ENCODE measurements at regions not wholly inside any gene's neighbourhood (a gene's known extent, or its start where the extent isn't known, plus 50 kb on each side); places are given as distances from the start of the nearest gene placed in this dataset.

- DNase-seq (no peak), ATAC-seq (ENCODE audit: low read depth) (no peak)
- CTCF ChIA-PET = no interaction called here
- no peak overlapping the region for H2AFZ ChIP-seq (ENCODE audit: insufficient read depth, low read depth, low read length, poor library complexity, severe bottlenecking)
- H4K20me1 ChIP-seq (ENCODE audit: control insufficient read depth, insufficient read depth, low read length, poor library complexity, severe bottlenecking) = no peaks in the 10 kb centered on the region
- Mint-ChIP-seq H3K27me3 (no peaks in the 10 kb centered on the region), H3K4me1 (no peaks in the 10 kb centered on the region), H3K4me3 (no peak overlapping the region), H3K9me3 (ENCODE audit: insufficient read depth) (peaks cover 2% of the 10 kb centered on the region), H3K27ac (no peak overlapping the region)
- peaks cover 0 to 16% (median 0%) of the 10 kb centered on the region in 3 donors for H3K9me3 ChIP-seq (ENCODE audit: control extremely low read depth in 1 of 3, control insufficient read depth in 2 of 3, insufficient read depth in 1 of 3, low read length in 2 of 3)
- H3K36me3 ChIP-seq (replicated peaks in 1 of 2; ENCODE audit: control extremely low read depth in 1 of 2, control insufficient read depth in 1 of 2, extremely low read depth in 1 of 2, insufficient read depth in 2 of 2, low read length in 1 of 2) = no peaks in the 10 kb centered on the region
- intact Hi-C loops (cut with micrococcal nuclease) = no loop called here
- POLR2A ChIA-PET = no interaction called here
- no peak overlapping the region for H3K4me3 ChIP-seq (ENCODE audit: control extremely low read depth in 1 of 5, extremely low read depth in 1 of 5, insufficient read depth in 1 of 5, low read depth in 2 of 5, low read length in 4 of 5)
- H3K4me2 ChIP-seq (replicated peaks; ENCODE audit: low read depth, low read length, poor library complexity, severe bottlenecking) = no peak overlapping the region
- H3K79me2 ChIP-seq (ENCODE audit: control insufficient read depth, insufficient read depth, low read length) = no peaks in the 10 kb centered on the region
- H3K9ac ChIP-seq (ENCODE audit: low read length) = no peak overlapping the region
- 89% methylated on average over 4 of the region's 7 CpGs for WGBS (ENCODE audit: insufficient coverage)
- H3K27me3 ChIP-seq (replicated peaks in 1 of 4; ENCODE audit: control extremely low read depth in 1 of 4, control insufficient read depth in 3 of 4, insufficient read depth in 4 of 4, low read length in 3 of 4) = no peaks in the 10 kb centered on the region
- TF ChIP-seq CTCF (IDR thresholded peaks at IDR 0.05) (no peak), EZH2 (IDR thresholded peaks at IDR 0.05; ENCODE audit: borderline replicate concordance, insufficient read depth, low read depth, low read length, poor library complexity, severe bottlenecking) (no peak)
- H3K4me1 ChIP-seq (ENCODE audit: control insufficient read depth in 2 of 2, insufficient read depth in 2 of 2, low read length in 2 of 2) = no peaks in the 10 kb centered on the region
- no peak overlapping the region for H3K27ac ChIP-seq (ENCODE audit: low read length in 2 of 2)
These were observed 184.3 kb downstream of the THBS2 start for GRCh38 chr6:169069356-169069755.

- Histone ChIP-seq H3K27ac (ENCODE audit: low read length in 2 of 2) (no peak overlapping the region), H3K79me2 (ENCODE audit: control insufficient read depth, insufficient read depth, low read length) (no peaks in the 10 kb centered on the region), H3K9ac (ENCODE audit: low read length) (no peak overlapping the region), H4K20me1 (ENCODE audit: control insufficient read depth, insufficient read depth, low read length, poor library complexity, severe bottlenecking) (no peaks in the 10 kb centered on the region), H3K4me2 (replicated peaks; ENCODE audit: low read depth, low read length, poor library complexity, severe bottlenecking) (no peak overlapping the region), H3K36me3 (replicated peaks in 1 of 2; ENCODE audit: control extremely low read depth in 1 of 2, control insufficient read depth in 1 of 2, extremely low read depth in 1 of 2, insufficient read depth in 2 of 2, low read length in 1 of 2) (no peaks in the 10 kb centered on the region), H3K27me3 (replicated peaks in 1 of 4; ENCODE audit: control extremely low read depth in 1 of 4, control insufficient read depth in 3 of 4, insufficient read depth in 4 of 4, low read length in 3 of 4) (no peaks in the 10 kb centered on the region), H3K4me1 (ENCODE audit: control insufficient read depth in 2 of 2, insufficient read depth in 2 of 2, low read length in 2 of 2) (no peaks in the 10 kb centered on the region), H2AFZ (ENCODE audit: insufficient read depth, low read depth, low read length, poor library complexity, severe bottlenecking) (no peak overlapping the region), H3K9me3 (ENCODE audit: control extremely low read depth in 1 of 3, control insufficient read depth in 2 of 3, insufficient read depth in 1 of 3, low read length in 2 of 3) (peaks cover 0 to 16% (median 0%) of the 10 kb centered on the region in 3 donors), H3K4me3 (ENCODE audit: control extremely low read depth in 1 of 5, extremely low read depth in 1 of 5, insufficient read depth in 1 of 5, low read depth in 2 of 5, low read length in 4 of 5) (no peak overlapping the region)
- no peak overlapping the region for H3K4me3 Mint-ChIP-seq
- H3K27me3 Mint-ChIP-seq = no peaks in the 10 kb centered on the region
- ChIA-PET POLR2A (no interaction called here), CTCF (no interaction called here)
- DNase-seq = no peak
- H3K27ac Mint-ChIP-seq = no peak overlapping the region
- no peak for ATAC-seq (ENCODE audit: low read depth)
- WGBS (ENCODE audit: insufficient coverage) = 94% methylated on average over 6 of the region's 7 CpGs
- H3K9me3 Mint-ChIP-seq (ENCODE audit: insufficient read depth) = peaks cover 2% of the 10 kb centered on the region
- H3K4me1 Mint-ChIP-seq = no peaks in the 10 kb centered on the region
- TF ChIP-seq EZH2 (IDR thresholded peaks at IDR 0.05; ENCODE audit: borderline replicate concordance, insufficient read depth, low read depth, low read length, poor library complexity, severe bottlenecking) (no peak), CTCF (IDR thresholded peaks at IDR 0.05) (no peak)
- intact Hi-C loops (cut with micrococcal nuclease) = no loop called here
These were observed 189.5 kb downstream of the THBS2 start for GRCh38 chr6:169064194-169064593.

All from B cell (primary cell).